GM08714 (cell line): ENCODE measurements at regions not wholly inside any gene's neighbourhood (a gene's known extent, or its start where the extent isn't known, plus 50 kb on each side); places are given as distances from the start of the nearest gene placed in this dataset.

Experiments used
- H3K4me3 ChIP-seq: fragments of 200-500 bp; sonication (Bioruptor generic); 2 replicates; pipeline ENCODE4 v1.5.1; 2014; ENCODE audit warnings: mild to moderate bottlenecking, low read length, inconsistent platforms
- ZNF274 ChIP-seq: IDR thresholded peaks from 2 replicates; pipeline ENCODE4 v1.6.1; 2012; ENCODE audit warnings: mild to moderate bottlenecking, low read depth, low read length

DNA sequence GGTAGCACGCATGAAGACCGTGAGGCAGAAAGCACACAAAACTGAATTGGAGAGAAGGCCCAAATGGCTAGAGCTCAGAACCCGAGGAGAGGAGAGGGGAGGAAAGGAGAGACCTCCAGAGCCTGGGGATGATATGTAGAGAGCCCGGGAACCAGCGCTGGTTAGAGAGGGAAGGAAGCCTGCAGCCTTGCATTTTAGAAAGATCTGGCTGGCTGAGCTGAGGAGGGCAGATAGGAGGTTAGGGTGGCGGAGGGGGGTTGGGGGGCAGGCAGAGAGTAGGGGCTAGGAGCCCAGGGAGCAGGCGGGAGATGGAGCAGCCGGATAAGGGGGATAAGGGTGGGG is 127.2 kb downstream of the C9orf50 start:
- TF ChIP-seq ZNF274, result no peak
- H3K4me3 ChIP-seq, result no peak overlapping the region

- TF ChIP-seq ZNF274, result no peak
- no peak overlapping the region for H3K4me3 ChIP-seq
Measured at GRCh38 chr9:129493002-129493705, 127.7 kb downstream of the C9orf50 start.

- H3K4me3 ChIP-seq, result no peak overlapping the region
Measured at GRCh38 chr9:129491487-129491855, 129.4 kb downstream of the C9orf50 start.

DNA sequence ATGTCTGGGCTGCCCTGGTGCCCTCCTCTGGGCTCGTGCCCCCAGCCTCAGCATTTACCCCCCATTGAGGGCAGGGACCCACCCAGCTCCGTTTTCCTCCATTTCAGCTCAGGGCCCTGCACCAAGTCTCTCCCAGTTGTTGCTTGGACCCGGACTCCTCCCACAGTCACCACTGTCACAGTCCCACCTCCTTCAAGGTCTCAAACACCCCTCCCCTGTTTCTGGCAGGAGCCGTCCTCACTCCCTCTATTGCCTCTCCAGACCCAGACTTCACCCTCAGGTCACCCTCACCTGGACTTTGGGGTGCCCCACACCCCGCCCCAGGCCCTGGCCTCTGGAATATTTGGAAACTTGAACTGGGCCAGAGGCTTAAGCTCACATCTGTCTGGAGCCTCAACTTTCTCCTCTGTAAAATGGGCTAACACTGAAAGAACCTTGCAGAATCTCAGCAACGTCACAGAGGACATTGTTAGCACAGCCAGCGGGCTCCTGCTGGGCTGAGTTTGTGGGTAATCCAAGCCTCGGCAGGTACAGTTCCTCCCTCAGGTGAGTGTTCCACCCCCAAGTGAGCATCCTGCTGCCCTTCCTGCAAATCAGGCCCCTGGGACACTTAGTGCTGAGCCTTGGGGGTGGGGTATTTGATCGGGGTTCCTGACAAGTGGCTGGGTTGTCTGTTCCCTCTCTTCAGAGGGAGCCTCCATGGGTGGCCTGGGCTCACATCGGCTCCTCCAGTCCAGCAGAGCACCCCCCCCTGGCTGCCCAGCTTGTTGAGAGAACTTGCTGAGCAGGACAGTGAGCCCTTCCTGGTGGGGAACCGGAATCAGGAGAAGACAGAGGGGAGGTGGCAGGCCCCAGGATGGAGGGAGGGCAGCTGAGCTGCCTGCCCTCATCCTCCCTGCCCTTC is 130.1 kb downstream of the C9orf50 start:
- TF ChIP-seq ZNF274, result no peak
- H3K4me3 ChIP-seq, result no peak overlapping the region

More at GRCh38 chr9:129491487-129491855, 129.4 kb downstream of the C9orf50 start:
- no peak for TF ChIP-seq ZNF274

DNA sequence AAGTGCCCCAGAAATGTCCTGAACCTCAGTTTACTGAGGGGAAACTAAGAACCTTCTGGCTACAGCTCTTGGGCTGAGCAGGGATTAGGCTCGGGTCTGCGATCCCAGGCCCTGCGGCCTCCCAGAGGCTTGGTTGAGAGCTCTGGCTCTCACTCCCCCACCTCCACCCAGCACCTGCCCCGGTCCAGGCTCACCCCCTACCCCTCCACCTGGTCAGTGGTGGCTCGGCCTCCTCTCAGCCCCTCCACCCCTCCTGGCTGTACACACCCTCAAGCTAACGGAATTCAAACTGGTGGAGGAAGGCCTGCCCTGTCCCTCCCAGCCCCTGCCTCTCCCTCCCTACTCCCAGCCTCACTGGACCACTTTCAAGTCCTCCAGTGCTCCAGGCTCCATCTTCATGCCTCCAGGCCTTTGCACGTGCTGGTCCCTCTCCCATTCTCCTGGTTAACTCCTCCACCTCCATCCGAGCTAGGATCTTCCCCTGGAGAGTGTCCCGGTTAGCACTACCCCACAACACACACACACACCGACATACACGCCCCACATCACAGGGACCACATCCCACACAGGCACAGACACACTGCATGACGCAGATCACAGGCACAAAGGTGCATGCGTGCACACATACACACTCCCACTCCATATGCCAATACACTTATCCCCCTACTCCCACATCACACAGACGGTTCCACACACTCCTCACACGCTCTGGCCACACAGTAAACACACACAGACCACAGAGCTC is 130.9 kb downstream of the C9orf50 start:
- H3K4me3 ChIP-seq, result no peak overlapping the region
- TF ChIP-seq ZNF274, result no peak

- no peak for TF ChIP-seq ZNF274
- H3K4me3 ChIP-seq, result no peak overlapping the region
Measured at GRCh38 chr9:129487658-129488483, 133.0 kb downstream of the C9orf50 start.

DNA sequence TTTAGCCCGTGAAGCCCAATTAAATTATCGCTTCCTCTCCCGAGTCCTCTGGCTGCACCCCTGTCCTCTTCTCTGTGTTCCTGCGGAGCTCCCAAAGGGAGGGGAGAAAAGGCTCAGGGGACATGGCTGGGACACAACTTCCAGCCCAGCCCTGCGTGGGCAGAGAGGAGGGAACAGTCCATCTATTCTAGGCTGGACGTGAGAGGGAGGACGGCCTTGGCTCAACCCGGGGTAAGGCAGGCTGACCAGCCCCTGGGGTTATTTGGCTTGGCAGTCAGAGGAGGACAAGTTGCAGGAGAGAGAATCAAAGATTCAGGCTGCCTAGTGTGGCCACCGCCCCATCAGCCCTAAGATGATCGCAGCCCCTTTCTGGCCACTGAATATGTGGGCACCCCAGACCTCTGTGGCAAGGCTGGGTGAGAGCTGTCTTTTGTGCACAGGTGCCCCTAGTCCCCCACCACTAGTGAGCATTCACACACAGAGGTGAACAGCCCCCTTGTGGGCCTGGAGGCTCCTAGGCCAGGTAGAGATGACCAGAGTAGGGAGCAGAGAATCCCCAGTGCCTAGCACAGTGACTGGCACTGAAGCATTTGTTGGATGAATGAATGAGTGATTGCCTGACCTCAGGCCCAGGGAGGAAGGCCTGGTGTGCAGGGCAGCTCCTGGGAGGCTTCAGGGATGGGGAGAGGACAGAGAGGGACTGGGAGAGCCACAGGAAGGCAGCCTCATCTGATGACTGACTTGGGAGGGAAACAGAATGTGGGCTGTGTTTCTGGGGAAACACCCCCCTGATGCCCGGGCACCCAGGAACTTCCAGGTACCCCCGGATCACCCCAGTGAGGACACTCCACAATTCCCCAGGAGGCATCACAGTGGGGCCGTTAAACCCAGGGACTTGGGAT is 133.9 kb downstream of the C9orf50 start:
- no peak for TF ChIP-seq ZNF274
- H3K4me3 ChIP-seq, result no peak overlapping the region

GRCh38 chr9:129485145-129485774 is 135.6 kb downstream of the C9orf50 start:
- no peak for TF ChIP-seq ZNF274
- no peak overlapping the region for H3K4me3 ChIP-seq

DNA sequence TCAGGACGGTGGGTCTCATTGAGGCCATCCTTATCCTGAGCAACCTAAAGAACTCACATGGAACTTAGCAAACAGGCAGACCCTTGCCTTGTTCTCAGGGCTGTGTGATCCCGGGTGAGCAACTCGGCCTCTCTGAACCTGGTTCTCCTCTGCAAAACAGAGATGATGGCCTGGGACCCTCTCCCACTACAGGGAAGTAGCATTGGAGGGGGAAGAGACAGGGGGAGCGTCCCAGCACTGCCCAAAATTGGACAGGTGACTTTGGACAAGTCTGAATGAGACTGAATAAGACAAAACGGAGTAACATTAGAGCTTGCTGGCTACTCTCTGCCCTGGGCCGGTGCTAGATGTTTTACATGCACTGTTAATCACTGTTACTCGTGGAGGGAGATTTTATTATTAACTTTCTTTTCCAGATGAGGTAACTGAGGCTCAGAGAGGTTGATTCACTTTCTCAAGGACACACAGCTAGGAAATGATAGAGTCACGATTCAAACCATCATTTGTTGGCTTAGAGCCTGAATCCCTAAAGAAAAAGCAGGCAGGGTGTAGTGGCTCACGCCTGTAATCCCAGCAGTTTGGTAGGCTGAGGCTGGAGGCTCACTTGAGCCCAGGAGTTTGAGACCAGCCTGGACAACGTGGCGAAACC is 136.4 kb downstream of the C9orf50 start:
- no peak overlapping the region for H3K4me3 ChIP-seq
- no peak for TF ChIP-seq ZNF274

GRCh38 chr9:129483415-129484351 is 137.2 kb downstream of the C9orf50 start:
- TF ChIP-seq ZNF274, result no peak
- no peak overlapping the region for H3K4me3 ChIP-seq

DNA sequence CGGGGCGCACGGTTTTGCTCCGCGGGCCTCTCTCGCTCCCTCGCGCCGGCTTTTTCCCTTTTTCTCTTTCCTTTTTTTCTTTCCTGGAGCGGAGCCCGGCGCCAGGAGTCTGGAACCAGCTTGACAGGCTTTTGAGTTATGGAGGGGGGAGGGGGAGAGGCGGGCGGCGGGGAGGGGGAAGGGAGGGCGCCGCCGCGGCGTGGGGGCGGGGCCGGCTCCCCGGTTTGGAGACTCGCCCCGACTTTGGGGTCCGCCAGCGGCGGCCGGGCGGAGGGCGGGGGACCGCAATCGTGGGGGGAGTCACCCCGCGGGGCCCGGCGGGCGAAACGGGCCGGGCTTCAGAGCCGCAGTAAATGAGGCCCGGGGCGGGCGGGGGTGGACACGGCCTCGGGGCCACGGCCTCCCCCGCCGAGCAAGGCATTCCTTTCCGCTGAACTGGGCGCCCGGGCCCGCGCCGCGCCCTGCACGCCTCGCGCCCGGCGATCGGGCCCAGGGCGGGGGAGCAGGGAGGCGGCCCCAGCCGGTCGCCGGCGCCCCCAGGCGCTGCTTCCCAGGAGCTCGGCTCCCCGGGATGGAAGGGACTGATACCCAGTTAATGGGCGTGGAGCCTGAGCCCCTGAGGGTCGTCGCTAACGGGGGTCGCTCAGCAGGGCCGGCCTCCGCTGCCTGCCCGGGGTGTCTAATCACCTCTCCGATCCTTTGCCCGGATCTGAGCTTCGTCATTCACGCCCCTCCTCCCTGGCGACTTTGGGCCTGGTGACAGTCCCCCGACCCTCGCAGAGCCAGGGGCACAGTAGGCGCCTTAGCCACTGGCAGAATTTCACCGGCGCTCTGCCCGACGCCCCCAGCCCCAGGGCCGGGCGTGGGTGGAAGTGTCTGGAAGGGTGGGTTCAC is 138.1 kb downstream of the C9orf50 start:
- TF ChIP-seq ZNF274, result no peak
- no peak overlapping the region for H3K4me3 ChIP-seq
